Pulmonary artery endothelial cell (primary cell): ENCODE measurements at regions not wholly inside any gene's neighbourhood (a gene's known extent, or its start where the extent isn't known, plus 50 kb on each side); places are given as distances from the start of the nearest gene placed in this dataset.
"Not testable (repeated sequence)": the region's sequence is repeated elsewhere in the genome, so short reads cannot be mapped to it uniquely, and the experiment has no call there.

Experiments
- DNase-seq: peaks from one replicate; pipeline ENCODE4 v3.0.0-alpha.2; 2011; ENCODE audit warnings: low read depth, low spot score

DNA sequence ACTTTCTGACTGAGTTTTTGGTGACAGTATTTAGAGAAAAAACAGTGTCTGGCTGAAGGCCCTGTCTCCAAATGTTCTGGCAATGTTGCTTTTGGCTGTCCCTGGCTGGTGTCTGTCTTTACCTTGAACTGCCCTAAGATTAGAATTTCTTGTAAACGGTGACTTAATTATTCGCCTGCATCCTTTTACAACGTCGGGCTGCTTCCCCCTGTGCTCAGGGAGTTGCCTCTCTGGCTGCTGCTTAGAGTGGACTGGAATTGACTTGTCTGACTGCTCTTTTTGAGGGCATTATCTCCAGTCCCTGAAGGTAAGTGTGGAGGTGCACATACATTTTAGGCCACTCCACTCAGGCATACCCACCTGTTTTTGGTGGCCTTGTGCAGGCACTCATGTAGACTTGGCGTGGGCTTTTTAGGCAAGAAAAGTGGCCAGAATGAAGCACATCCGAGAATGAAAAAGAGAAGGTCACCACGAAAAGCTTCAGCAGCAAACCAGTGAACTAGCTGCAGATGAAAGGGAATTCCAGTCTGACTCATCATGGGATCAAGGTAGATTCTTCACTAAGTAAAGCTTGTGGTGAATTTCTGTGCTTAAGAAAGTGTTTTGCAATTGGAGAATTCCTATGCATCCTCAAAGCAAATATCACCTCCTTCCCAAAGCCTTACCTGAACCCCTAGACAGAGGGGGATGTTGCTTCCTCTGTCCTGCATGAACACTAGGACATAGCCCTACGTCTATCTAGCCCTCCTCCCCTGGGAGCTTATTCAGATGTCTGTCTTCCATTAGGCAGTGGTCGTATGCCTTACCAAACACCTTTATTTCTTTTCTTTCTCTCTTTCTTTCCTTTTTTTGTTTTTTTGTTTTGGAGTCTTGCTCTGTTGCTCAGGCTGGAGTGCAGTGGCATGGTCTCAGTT, 230.3 kb upstream of the TRIB2 start:
- DNase-seq, result no peak

DNA sequence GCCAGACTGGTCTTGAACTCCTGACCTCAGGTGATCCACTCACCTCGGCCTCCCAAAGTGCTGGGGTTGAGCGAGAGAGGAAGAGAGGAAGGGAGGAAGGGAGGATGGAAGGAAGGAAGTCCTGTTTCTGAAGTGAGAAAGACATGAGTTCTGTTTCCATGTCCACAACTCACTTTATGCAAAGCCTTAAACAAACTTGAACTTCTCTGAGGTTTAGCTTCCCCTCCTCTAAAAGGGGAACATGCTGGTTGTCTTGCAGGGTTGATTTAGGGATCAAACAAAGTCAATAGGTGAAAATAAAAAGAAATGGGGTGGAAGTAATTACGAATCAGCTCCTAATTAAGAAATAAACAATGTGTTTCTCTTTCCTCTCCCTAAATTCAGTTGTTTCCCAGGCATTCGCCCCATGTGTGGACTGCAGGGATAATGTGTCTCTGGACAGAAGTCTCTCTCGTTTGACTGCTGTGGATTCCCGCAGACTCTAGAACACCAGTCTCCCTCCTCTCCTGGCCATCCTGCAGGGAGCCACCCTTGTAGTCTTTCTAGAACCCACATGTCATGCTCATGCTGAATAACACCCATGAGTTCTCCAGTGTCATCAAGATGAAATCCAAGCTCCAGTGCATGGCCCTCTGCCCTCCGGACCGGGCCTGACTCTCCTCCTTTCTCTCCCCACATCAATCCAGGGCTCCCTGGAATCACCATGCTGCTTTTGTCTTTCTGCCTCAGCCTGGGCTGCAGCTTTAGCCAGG, 229.3 kb upstream of the TRIB2 start:
- no peak for DNase-seq

DNA sequence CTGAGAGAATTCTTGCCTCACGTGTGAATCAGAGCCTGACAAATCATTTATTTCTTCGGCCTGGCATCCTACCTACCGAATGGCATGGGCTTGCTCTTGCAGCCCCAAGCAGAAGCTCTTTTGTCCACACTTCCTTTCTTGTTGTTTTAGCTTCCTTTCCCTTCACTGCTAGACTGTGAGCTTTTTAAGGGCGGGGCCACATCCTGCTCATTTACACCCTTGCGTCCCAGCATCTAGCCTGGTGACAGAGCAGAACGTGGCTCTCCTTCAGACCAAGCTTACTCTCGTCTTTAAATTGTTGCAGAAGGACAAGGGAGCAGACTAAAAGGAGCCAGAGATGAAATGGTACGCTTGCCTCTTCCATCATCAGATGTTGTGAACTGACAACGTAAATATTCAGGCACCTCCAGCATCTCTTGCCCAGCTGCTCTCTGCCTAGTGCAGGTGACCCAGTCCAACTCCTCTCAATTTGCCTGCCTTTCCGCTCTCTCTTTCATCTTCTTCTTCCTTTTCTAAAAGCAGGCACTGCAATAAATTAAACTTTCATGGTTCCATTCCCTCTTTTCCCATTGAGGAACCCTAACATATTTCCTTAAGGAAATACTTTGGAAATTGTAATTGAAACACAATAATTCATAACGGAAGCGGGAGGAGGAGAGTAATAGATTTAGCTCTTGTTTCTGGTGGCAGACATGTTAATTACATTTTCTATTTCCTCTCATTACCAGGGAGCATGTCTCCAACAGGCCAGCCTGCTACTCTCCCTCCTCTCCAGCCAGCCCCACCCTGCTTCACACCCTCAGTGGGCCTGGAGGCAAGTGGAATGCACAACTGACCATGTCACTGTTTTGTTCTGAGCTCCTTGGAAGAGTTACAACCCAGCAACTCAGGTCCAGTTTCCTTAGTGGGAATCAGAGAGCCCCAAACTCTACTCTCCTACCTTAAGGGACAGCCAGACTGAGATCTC, 228.1 kb upstream of the TRIB2 start:
- no peak for DNase-seq

DNA sequence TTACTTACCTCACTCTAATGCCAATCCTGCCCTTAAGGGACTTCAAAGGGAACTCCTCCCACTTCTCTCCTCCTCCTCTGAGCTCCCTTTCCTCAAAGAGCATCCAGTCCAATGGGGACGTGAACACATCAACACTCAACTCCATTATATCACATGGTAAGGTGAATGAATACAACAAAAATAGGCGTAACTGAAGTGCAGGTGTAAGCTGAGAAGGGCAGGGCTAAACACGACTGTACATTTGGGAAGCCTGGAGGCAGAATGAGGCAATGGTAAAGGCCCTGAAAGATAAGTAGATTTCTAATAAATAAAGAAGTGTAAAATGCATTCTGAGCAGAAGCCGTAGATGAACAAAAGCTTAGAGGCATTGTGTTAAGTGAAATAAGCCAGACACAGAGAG, 226.1 kb upstream of the TRIB2 start:
- DNase-seq, result no peak

DNA sequence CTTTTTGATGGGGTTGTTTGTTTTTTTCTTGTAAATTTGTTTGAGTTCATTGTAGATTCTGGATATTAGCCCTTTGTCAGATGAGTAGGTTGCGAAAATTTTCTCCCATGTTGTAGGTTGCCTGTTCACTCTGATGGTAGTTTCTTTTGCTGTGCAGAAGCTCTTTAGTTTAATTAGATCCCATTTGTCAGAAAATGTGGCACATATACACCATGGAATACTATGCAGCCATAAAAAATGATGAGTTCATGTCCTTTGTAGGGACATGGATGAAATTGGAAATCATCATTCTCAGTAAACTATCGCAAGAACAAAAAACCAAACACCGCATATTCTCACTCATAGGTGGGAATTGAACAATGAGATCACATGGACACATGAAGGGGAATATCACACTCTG, 224.4 kb upstream of the TRIB2 start:
- DNase-seq, result not testable (repeated sequence)

DNA sequence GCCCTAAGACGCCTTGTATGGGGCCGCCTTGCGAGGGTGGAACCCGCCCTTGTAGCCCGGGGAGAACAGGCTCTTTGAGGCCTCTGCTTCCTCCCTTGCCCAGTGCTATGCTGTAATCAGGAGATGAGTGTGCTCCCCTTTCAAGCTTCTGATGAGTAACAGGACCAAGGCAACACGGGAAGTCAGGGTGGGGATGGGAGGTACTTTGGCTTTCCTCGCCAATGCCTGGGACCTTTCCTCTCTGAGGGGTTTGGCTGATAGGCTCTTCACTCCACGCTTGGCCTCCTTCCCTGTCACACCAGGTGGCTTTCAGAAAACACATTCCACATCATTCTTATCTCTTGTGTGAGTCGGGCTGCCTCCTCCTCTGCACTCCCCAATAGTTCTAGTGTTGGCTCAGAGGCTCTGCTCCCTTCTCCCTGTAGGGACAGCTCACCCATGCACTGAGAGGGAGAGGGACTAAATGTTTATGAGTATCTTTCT, 223.7 kb upstream of the TRIB2 start:
- no peak for DNase-seq

DNA sequence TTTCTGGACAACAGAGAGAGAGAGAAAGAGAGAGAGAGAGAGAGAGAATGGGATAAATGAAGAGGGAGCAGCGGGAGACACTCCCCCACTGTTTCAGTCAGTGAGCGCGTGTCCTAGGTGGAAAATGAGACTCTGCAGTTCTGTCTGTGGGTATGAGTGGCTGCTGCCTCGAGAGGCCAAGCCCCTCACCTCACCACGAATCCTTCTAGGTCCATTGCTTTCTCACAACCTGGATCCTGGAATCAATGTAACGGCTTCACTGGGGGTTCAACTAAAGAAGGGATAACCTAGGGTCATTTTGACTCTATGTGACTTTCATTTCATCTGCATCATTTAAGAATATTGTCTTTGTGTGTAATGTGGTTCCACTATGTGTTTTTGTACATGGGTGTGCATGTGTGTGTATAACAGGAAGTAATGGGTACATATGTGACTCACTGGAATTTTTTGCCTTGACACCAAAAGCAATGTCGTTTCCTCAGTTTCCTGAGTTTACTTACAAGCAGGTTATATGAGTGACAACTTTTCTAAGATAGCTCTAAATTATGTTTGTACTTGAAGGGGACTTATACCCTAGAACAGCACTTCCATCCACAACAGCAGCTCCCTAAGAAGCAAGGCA, 221.4 kb upstream of the TRIB2 start:
- no peak for DNase-seq

DNA sequence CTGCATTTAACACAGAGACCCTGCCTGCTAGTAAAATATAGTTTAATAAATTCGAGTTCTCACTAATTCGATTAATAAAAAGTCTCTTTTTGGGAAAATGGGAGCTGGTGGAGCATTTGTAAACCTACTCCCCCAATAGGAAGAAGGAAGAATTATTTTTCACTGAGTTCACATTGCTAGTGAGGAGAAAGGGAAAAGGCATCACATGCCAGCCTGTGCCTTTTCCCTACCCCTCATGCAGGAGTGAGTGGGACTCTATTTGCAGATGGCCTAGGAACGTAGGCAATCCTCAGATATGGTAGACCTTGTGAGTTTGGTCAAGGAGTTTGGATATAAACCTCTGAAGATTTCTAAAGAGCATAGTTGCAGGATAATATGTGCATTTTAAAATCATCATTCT, 218.4 kb upstream of the TRIB2 start:
- no peak for DNase-seq

DNA sequence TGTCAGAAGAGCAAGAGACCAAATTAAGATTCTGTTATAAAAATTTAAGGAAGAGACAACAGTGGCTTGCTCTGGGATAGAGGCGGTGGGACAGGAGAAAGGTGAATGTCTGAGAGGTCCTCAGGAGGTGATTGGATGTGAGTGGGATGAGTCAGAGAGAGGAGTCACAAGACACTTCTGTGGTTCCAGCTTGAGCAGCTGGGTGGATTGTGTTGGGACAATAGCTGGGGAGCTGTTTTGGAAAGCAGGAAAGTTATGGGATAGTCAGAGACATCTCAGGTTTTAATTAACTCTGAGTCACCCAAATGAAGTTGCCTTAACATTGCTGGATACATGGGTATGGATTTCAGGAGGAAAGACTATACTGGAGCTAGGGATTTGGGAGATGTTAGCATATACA, 218.0 kb upstream of the TRIB2 start:
- no peak for DNase-seq

DNA sequence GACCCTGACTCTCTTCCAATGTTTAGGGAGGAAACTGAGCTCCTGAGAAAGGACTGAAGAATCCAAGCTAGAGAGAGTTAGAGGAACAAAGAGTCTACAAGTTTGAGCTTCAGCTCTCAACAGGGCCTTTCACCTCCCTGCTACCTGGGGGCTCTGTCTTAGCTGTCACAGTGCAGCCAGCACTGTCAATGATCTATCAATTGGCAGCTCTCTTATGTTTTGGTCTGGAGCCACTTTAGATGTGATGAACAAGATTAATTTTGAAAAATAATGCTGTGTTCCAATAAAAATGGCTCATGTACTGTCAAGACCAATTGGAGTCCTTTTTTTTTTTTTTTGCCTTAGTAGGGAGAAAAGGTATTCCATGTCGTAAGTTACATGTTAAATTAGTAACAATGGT, 215.8 kb upstream of the TRIB2 start:
- no peak for DNase-seq

DNA sequence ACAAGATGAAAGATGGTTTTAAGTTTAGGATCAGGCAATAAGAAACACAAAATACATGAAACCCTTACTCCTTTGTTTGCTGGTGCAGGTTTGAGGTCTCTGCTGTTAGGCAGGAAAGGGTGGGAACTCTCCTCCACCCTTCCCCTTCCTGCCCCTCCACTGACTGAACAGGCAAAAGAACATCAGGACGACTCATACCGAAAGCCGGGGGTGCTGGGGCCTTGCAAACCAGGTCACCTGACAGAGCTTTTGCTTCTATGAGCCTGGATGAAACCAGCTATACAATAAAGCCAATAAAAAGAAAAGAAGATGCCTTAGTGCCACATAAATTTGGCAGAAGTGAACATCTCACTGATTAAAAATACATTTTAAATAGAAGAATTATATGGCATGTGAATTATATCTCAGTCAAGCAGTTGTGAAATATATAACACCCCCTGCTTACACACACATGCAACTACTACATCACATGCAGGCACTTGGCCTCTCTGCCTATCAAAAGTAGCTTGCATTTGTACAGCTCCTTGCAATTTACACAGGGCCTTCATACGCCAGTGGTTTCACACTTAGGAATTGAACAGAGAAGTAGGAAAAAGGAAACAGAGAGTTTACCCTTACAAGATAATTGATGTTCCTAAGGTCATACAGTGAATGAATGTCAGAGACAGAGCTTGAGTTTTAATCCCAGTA, 215.1 kb upstream of the TRIB2 start:
- DNase-seq, result no peak

DNA sequence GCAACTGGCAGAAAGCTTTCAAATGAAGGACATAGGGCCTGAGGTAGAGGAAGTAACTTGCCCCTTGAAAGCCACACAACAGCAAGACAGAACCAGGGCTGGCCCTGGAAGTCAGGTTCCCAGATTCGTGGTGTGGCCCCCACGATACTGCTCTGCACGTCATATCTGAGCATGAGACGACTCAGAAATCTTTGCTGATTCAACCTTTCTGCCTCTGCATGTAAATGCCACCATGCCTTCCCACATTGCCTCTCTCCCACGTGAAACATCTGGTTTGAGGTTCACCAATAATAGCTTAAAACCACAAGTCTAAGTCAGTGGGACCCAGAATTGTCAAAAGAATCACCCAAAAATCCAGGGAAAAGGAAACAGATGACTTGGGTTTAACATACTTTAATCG, 214.0 kb upstream of the TRIB2 start:
- DNase-seq, result no peak

DNA sequence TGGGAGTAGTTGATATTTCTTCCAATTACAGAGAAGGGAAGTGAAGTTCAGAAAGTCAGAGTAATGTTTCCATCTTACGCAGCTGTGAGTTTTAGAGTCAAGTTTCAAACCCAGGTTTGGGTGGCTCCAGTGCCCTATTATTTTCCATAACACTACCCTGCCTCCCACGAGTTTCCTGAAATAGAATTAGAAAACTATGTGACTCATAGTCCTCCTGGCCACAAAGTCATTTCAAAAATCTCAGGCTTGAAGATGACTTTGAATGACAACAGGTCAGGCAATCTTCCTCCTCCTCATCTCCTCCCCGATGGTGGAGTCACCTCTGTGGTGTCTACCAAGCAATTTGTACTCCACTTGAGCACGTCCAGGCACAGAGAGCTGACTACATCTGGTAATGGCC, 212.3 kb upstream of the TRIB2 start:
- no peak for DNase-seq

DNA sequence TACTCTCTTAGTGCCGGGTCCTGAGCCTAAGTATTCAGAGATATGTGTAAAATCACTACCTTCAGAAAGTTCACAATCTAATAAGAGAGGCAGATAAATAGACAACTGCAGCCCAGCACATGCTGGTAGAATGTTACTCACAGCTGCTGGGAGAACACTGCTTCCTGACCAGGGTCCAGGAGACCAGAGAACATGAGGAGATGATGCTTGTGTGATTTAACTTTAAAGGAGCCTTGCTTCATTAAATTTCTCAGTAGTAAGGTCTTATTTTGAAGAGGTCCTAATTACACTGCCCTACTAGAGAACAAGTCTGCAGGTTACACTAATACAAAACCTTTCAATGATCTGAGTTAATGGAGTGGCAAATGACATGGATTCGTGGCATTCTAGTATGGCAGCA, 209.9 kb upstream of the TRIB2 start:
- DNase-seq, result no peak

DNA sequence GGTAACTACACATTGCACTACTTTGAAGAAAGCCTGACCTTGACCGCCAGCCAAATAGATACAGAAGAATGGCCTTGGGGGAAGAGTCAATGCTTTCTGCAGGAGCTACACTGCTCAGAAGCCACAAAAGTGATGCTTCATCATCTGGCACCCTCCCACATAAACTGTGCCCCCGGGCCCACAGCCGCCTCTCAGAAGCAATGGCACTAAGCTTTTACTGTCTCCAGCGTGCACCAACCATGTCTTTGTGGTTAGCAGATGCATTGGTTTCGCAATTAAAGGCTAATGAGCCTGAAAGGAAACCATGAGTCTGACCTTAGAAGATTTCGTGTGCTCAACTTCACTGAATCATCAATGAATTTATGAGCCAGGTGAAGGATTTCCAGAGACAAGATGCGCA, 209.4 kb upstream of the TRIB2 start:
- no peak for DNase-seq

DNA sequence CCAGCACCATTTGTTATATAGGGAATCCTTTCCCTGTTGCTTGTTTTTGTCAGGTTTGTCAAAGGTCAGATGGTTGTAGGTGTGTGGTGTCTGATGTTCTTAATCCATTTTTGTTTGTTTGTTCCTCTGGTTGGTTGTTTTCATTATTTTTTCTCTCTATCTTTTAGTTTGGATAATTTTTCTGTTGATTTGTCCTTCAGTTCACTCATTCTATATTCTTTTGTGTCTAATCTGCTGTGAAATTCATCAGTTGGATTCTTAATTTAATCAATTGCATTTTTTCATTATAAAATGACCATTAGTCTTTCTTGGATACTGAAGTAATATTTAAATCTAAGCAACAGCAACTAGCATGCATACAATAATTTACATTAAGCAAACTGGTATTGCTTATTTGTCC, 206.7 kb upstream of the TRIB2 start:
- DNase-seq, result no peak

DNA sequence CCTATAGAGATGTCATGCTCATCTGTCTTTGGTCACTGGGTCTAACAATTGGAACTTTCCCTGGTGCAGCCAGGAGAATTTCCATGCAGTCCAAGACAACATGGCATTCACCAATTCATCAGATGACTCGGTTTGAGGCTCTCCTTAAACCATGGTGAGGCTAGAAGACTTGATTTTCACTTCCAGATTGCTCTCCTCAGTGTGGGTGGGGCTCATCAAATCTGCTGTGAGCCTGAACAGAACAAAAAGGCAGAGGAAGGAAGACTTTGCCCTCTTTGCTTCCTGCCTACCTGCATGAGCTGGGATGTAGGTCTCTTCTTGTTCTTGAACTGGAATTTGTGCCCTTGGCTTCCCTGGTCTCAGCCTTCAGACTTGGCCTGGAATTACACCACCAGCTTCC, 203.4 kb upstream of the TRIB2 start:
- no peak for DNase-seq

DNA sequence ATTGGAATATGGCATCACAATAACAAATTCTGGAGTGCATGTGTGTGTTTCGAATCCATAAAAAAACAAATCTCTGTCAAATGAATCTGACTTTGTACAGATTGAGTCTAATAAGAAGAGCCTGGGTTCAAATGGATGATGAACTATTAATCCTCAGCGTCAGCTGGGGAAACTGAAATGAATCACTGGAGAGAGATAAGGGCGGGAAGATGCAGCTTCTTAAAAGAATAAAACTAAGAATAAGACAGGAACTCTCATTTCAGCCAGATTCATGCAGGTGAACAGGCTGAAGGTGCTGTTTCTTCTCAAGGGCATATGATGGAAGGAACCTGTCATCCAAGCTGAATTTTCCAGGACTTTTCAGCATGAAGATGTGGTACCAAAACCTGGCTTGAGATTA, 202.6 kb upstream of the TRIB2 start:
- DNase-seq, result no peak

DNA sequence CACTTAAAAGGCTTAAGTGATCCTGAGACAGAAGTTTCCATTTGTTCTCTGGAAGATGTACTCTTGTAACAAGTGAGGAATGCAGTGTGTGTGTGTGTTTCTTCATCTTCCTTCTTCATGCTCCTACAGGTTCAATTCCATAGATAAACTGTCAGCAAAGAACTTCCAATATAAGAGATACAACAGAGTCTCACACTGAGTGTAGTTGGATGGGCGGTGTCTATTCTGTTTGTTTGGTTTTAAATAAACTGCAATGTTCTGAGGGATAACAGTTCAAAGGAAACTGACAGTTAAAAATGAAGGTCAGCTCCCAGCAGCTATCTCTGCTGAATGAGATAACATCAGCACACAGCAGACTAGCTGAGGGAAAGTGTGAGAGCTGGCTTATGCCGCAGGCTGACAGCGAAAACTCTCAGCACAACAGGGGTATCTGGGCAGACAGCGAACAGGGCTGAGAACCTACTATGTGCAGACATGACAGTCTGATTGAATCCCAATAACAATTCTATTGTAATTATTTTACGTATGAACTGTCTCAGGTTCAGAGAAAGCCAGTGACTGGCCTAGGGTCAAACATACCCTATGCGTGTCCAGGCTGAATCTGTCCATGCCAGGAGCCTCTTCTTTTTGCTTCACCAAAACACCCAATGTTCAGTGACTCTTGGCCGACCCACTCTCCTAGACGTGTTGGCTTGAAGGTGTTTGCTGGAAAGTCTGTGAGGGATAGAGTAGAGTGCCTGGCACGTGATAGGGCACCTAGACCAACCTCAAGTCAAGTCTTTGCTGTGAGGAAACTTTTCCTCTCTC, 201.9 kb upstream of the TRIB2 start:
- DNase-seq, result no peak

DNA sequence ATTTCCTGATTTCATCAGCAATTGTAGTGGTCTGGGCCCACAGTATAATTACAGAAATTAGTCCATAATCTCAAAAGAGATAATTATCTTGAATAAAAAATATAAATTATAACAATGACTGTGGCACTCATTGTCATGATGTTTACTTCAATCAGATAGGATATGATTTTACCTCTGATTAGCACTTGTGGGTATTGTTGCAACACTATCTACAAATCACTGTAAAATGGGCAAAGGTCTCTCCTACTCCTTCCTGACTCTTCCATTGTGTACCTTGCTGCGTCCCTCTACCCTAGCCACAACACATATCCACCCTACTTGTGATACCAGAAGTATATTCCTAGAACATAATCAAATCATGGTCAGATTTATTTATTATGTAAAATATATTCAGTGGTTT, 200.9 kb upstream of the TRIB2 start:
- no peak for DNase-seq
